HG03460 (cell line): ENCODE measurements at regions not wholly inside any gene's neighbourhood (a gene's known extent, or its start where the extent isn't known, plus 50 kb on each side); places are given as distances from the start of the nearest gene placed in this dataset.
"Not testable (repeated sequence)": the region's sequence is repeated elsewhere in the genome, so short reads cannot be mapped to it uniquely, and the experiment has no call there.

ENCODE experiments used
- ATAC-seq: cut with Tn5 transposase; IDR thresholded peaks from one replicate; pipeline ENCODE4 v1.9.1; 2021; ENCODE audit not compliant: unreplicated experiment

DNA sequence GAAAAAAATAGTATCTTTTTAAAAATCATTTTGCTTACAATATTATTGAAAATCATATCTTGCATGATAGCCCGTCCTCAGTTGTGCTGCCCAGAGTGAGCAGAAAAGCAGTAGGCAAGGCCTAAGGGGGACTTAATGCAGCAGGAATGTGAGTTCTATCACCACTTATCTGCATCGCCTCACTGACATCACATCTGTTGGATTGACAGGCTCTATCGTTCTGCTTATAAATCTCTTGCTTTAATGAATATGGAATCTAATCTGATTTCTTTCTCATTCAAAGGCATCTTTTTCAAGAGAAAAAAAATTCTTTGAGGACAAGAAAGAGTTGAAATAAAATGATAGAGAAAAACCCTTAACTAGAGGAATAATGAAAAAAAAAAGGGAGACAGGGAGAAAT is 249.9 kb downstream of the PAPSS1 start:
- ATAC-seq = no peak

DNA sequence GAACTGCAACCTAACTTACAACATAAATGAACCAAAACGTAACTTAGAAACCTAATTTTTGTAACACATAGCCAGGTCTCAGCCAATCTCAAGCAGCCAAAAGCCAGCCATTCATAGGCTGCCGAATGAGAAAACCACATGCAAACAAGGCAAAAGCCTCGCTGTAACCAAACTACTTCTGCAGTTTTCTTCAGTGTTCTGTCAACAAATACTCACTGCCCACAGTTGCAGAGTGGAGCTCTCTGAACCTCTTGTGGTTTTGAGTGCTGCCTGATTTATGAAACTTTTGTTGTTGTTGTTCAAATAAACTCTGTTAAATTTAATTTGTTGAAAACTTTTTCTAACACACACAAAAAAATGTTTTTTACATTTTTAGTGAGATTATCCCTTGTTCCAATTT is 251.2 kb downstream of the PAPSS1 start:
- ATAC-seq = no peak

DNA sequence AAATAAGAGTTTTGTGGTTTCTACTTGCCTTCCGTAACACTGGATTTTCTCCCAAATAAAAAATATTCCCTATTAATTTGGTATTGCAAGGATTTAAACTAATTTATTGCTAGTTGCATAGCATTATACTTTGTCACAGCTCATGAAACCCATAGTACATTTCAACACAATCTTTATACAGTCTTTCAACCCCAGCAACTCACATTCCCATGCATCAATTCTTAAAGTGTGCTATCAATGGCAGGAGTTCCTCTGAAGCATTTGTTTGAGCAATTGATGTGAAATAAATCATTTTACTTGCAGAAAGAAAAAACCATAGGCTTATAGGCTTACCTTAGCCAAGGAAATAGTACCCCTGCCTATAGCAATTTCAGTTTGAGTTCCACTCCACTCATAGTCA is 251.9 kb downstream of the PAPSS1 start:
- no peak for ATAC-seq

DNA sequence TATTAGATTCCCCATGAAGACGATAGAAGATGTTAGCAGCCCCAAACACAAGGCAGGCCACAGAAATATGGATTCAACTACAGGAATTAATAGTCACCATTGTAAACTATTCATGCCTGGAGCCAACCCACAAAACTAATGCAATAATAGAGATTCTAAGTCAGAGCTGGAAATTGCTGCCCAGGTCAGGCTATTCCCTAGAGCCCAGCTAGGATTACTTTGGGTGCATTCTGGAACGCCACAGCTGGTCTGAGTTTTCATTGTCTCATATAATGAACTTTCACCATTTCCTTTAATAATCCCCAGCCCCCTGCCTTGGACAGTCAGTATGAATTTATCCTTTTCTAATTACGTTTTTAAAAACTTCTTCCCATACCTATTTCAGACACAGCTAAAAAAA is 252.6 kb downstream of the PAPSS1 start:
- no peak for ATAC-seq

GRCh38 chr4:107458194-107458593 is 261.8 kb downstream of the PAPSS1 start:
- ATAC-seq = no peak

GRCh38 chr4:107453987-107454386 is 266.0 kb downstream of the PAPSS1 start:
- no peak for ATAC-seq

DNA sequence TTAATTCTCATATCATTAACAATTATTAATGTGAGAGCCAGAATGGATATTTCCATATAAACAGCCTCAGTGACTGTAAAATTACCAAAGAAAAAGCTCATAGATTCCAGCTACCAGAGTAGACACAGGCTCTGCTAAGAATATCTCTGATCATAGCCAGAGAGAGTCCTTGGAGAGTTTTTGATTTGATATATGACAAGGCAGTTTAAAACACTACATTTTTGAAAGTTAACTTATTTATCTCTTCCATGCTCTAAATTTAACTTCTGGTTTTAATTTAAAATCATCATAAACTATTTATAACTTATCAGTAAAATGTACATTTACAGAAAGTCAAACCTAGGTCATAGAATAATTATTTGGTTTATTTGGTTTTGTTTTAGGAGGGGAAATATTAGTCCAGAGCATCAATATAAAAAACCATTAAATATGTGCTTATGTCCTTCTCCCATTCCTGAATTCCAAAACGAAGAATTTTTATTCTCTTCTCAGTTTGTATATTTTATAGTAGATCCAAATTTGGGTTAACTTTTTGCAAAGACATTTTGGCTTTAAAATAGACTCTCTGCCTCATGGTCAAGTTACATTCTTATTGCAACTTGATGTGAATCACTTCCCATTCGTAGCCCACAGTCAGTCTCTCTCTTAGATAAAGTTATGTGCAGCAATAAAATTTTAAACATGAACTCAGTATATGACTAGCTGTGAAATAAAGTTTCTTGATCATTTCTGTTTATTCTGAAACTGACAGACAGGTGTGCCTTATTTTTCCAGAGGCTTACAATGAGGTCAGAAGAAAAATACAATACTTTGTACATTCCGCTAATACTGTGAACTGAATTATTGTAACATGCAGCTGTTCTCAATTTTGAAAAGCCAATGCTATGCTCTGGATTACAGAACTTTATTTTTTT is 267.1 kb downstream of the PAPSS1 start:
- ATAC-seq = no peak

- ATAC-seq = no peak
Observed at GRCh38 chr4:107449611-107450369, 270.2 kb downstream of the PAPSS1 start.

DNA sequence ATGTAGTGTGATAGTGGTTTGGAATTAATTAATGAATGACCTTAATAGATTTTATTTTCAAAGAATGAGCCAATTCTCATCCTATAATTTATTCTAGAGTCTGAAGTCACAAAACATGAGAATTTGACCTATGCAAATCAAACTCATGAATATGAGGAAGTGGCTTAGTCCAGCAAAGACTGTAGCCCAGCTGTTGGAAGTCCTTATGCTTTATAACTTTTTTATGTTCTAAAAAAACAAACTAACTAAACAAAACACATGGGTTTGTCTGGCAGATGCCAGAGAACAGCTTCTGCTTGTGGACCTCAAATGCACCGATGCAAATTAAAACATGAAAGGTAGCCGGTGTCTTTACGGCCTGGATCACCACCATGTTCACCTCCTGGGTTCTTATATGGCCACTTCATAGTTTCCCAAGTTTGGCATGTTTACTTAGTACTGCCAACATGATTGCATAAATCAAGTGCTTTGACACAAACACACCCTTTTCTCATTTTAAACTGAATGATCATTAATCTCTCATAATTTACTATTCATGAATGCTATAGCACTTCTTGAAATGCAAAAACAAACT is 277.4 kb downstream of the PAPSS1 start:
- ATAC-seq = no peak

GRCh38 chr4:107439401-107439800 is 280.6 kb downstream of the PAPSS1 start:
- no peak for ATAC-seq

DNA sequence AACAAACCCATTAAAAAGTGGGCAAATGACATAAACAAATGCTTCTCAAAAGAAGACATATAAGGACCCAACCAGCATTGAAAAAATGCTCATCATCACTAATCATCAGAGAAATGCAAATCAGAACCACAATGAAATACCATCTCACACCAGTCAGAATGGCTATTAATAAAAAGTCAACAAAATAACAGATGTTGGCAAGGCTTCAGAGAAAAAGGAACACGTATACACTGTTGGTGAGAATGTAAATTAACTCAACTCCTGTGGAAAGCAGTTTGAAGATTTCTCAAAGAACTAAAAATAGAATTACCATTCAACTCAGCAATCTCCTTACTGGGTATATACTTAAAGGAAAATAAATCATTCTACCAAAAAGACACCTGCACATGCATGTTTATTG is 283.6 kb downstream of the PAPSS1 start:
- not testable (repeated sequence) for ATAC-seq

- no peak for ATAC-seq
Observed at GRCh38 chr4:107432451-107432850, 287.6 kb downstream of the PAPSS1 start.

GRCh38 chr4:107423677-107424405 is 296.2 kb downstream of the PAPSS1 start:
- no peak for ATAC-seq

DNA sequence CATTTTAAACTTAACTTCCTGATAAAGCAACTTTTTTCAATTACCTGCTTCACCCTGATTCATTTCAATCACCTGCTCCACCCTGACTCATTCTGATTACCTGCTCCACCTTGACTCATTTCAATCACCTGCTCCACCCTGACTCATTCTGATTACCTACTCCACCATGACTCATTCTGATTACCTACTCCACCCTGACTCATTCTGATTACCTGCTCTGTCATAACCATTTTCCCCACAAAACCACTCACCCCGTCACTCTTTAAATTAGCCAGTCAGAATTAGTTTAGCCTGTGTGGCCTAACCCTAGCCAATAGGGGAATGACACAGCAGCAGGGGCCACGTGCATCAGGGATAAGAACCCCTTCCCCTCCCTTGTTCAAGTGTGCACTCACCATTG is 300.5 kb downstream of the PAPSS1 start:
- ATAC-seq = not testable (repeated sequence)

GRCh38 chr4:107419052-107419451 is 301.0 kb downstream of the PAPSS1 start:
- no peak for ATAC-seq

- not testable (repeated sequence) for ATAC-seq
Observed at GRCh38 chr4:107415490-107415889, 304.5 kb downstream of the PAPSS1 start.

- not testable (repeated sequence) for ATAC-seq
Observed at GRCh38 chr4:107409872-107410271, 310.2 kb downstream of the PAPSS1 start.

DNA sequence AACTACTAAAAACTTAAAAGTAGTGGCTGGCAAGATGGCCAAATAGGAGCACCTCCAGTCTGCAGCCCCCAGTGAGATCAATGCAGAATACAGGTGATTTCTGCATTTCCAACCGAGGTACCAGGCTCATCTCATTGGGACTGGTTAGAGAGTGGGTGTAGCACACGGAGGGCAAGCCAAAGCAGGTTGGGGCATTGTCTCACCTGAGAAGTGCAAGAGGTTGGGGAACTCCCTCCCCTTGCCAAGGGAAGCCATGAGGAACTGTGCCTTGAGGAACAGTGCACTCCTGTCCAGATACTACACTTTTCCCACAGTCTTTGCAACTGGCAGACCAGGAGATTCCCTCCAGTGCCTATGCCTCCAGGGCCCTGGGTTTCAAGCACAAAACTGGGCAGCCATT is 311.1 kb downstream of the PAPSS1 start:
- no peak for ATAC-seq

- ATAC-seq = no peak
Observed at GRCh38 chr4:107404591-107405300, 315.3 kb downstream of the PAPSS1 start.

DNA sequence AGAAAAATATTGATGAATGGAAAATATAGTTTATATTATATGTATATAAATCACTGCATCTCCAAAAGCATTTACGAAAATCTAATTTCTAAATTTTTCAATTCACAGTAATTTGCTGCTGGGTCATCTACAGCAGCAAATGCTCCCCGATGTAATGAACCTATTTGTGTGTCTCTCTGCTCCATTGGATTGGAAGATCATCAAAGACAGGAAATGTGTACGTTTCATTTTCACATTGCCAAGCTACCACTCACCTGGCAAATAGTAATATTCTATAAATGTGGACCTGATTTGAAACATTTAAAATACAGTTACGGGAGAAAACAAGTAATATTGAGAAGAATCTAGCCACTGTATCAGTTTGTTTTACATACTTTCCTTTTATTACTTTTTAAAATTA is 317.7 kb downstream of the PAPSS1 start:
- no peak for ATAC-seq
